ENCODE measurements at regions not wholly inside any gene's neighbourhood (a gene's known extent, or its start where the extent isn't known, plus 50 kb on each side); places are given as distances from the start of the nearest gene placed in this dataset.

DNA sequence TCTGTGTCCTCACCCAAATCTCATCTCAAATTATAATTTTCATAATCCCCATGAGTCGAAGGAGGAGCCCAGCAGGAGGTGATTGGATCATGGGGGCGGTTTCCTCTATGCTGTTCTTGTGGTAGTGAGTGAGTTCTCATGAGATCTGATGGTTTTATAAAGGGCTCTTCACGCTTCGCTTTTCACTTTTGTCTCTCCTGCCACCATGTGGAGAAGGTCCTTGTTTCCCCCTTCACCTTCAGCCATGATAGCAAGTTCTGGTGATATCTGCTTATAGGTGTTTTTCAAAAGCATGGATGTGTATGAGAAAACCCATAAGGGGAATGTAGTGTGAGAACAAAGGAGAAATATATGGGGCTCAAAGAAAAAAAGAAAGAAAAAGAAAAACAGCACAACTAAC lies 405.9 kb upstream of the RGS18 start:
- Histone ChIP-seq H3K4me3 (no peak overlapping the region), H3K79me2 (ENCODE audit: control insufficient read depth, insufficient read depth, low read length) (no peaks in the 10 kb centered on the region), H3K4me2 (ENCODE audit: control insufficient read depth, insufficient read depth) (no peak overlapping the region), H3K27ac (ENCODE audit: control insufficient read depth, insufficient read depth) (no peak overlapping the region), H2AFZ (ENCODE audit: control insufficient read depth, low read depth, low read length) (no peak overlapping the region), H3K36me3 (ENCODE audit: control insufficient read depth in 2 of 2, insufficient read depth in 2 of 2, low read length in 1 of 2) (no peaks in the 10 kb centered on the region), H3K9me3 (replicated peaks; ENCODE audit: control insufficient read depth, insufficient read depth, low read length) (no peaks in the 10 kb centered on the region), H3K4me1 (ENCODE audit: control insufficient read depth, insufficient read depth, low read length) (no peaks in the 10 kb centered on the region), H3K27me3 (replicated peaks in 1 of 2; ENCODE audit: control insufficient read depth in 2 of 2, insufficient read depth in 2 of 2, low read length in 1 of 2) (no peaks in the 10 kb centered on the region), H3K9ac (ENCODE audit: control insufficient read depth, insufficient read depth, low read length) (no peak overlapping the region), H4K20me1 (ENCODE audit: control insufficient read depth, insufficient read depth) (no peaks in the 10 kb centered on the region)
- peak in 2 of 3 experiments; percentile 9 to 32; a peak in 2 of 6 replicates for TF ChIP-seq CTCF (IDR thresholded peaks at IDR 0.05 in 2 of 3, conservative IDR thresholded peaks at IDR 0.05 in 1 of 3; ENCODE audit: control insufficient read depth in 2 of 3, extremely low read depth in 1 of 3, insufficient read depth in 1 of 3, low read depth in 3 of 3, low read length in 3 of 3)
- 0 out of 2 replicates have a peak, but pooled peaks have one; percentile 24 for TF ChIP-seq RAD21 (IDR thresholded peaks at IDR 0.05; ENCODE audit: insufficient read depth, low read depth, low read length)
- no peak for TF ChIP-seq BCLAF1 (IDR thresholded peaks at IDR 0.05)
- CTCF ChIA-PET, result no interaction called here
- 48% methylated on average over 4 of the region's 4 CpGs for WGBS (ENCODE audit: insufficient coverage, insufficient replicate concordance, low lambda C conversion rate, missing lambda C conversion rate)
- in situ Hi-C loops (cut with MboI) (no loop called here), intact Hi-C loops (cut with micrococcal nuclease; ENCODE audit: unreplicated experiment) (no loop called here)
- POLR2A ChIA-PET, result no interaction called here
- RAD21 ChIA-PET (ENCODE audit: unreplicated experiment), result no interaction called here
- BruUV-seq (replicated peaks), result no TSS peak
- no peak for FAIRE-seq
- peak; percentile 56 for ATAC-seq
- SMC1A ChIA-PET (ENCODE audit: uncharacterized antibody, unreplicated experiment), result interaction anchor here (1.9 kb wide), 1 partner anchor 12 kb away, joined by 4 read pairs; no protein-coding TSS in a partner anchor
- DNase-seq (ENCODE audit: low read depth, low spot score), result no peak

All from GM12878 (cell line).